Sciatic nerve (tissue), 2 donors: ENCODE measurements at regions not wholly inside any gene's neighbourhood (a gene's known extent, or its start where the extent isn't known, plus 50 kb on each side); places are given as distances from the start of the nearest gene placed in this dataset.
A peak's percentile ranks its signal among the peaks of the same experiment; 100 is the strongest.

ENCODE experiments used
- ATAC-seq: fragments of 200-7000 bp; cut with Tn5 transposase; one replicate; pipeline ENCODE4 v1.9.1; 2020; ENCODE audit warnings: mild to moderate bottlenecking, moderate library complexity
- DNase-seq: peaks from one replicate; pipeline ENCODE4 v3.0.0-alpha.2; 2020; ENCODE audit warnings: low spot score
- intact Hi-C: fragments of 100-400 bp; cut with DNase I; formaldehyde crosslinking; loops from one replicate; pipeline ENCODE4 v1.14.2; 2022
- donor health status: DM: no; HTN: no; CAD: no.
- donor health status: DM: no; HTN: no; CAD: no.

GRCh38 chr7:33744293-33745075 lies 160.9 kb upstream of the BMPER start:
- ATAC-seq (peak; percentile 37), DNase-seq (no peak)
- intact Hi-C loops: loop anchor here (10.0 kb wide), 1 partner anchor 500 kb away; no protein-coding TSS in a partner anchor

- intact Hi-C loops: loop anchor here (10.0 kb wide), 1 partner anchor 501 kb away; no protein-coding TSS in a partner anchor
- ATAC-seq (no peak), DNase-seq (no peak)
Observed at GRCh38 chr7:33745934-33746333, 159.4 kb upstream of the BMPER start.

GRCh38 chr7:33748793-33749192 lies 156.5 kb upstream of the BMPER start:
- DNase-seq: no peak
- intact Hi-C loops: loop anchor here (10.0 kb wide), 1 partner anchor 504 kb away; no protein-coding TSS in a partner anchor
- ATAC-seq: no peak

GRCh38 chr7:33750177-33750576 lies 155.2 kb upstream of the BMPER start:
- ATAC-seq (no peak), DNase-seq (no peak)
- intact Hi-C loops: no loop called here

- no peak for ATAC-seq
- intact Hi-C loops: no loop called here
- DNase-seq: no peak
Observed at GRCh38 chr7:33751443-33751842, 153.9 kb upstream of the BMPER start.

GRCh38 chr7:33753881-33754525 lies 151.3 kb upstream of the BMPER start:
- ATAC-seq (no peak), DNase-seq (no peak)
- intact Hi-C loops: no loop called here

- intact Hi-C loops: no loop called here
- no peak for DNase-seq
- no peak for ATAC-seq
Observed at GRCh38 chr7:33754933-33755928, 150.1 kb upstream of the BMPER start.

GRCh38 chr7:33757050-33757449 lies 148.3 kb upstream of the BMPER start:
- no peak for DNase-seq
- peak; percentile 47 for ATAC-seq
- intact Hi-C loops: no loop called here

GRCh38 chr7:33757563-33758165 lies 147.7 kb upstream of the BMPER start:
- intact Hi-C loops: no loop called here
- ATAC-seq: peak; percentile 46

GRCh38 chr7:33760146-33760545 lies 145.2 kb upstream of the BMPER start:
- DNase-seq (no peak), ATAC-seq (no peak)
- intact Hi-C loops: loop anchor here (10.0 kb wide), 1 partner anchor 145 kb away; the partner anchor contains the start of gene BMPER

More at GRCh38 chr7:33757563-33758165, 147.7 kb upstream of the BMPER start:
- no peak for DNase-seq

GRCh38 chr7:33760834-33761233 lies 144.5 kb upstream of the BMPER start:
- no peak for ATAC-seq
- intact Hi-C loops: loop anchor here (10.0 kb wide), 1 partner anchor 144 kb away; the partner anchor contains the start of gene BMPER

GRCh38 chr7:33761449-33762080 lies 143.8 kb upstream of the BMPER start:
- ATAC-seq (peak; percentile 36), DNase-seq (no peak)
- intact Hi-C loops: loop anchor here (10.0 kb wide), 1 partner anchor 143 kb away; the partner anchor contains the start of gene BMPER

More at GRCh38 chr7:33760834-33761233, 144.5 kb upstream of the BMPER start:
- DNase-seq: no peak

GRCh38 chr7:33762151-33762910 lies 143.0 kb upstream of the BMPER start:
- ATAC-seq (no peak), DNase-seq (no peak)
- intact Hi-C loops: loop anchor here (10.0 kb wide), 1 partner anchor 142 kb away; the partner anchor contains the start of gene BMPER

- intact Hi-C loops: loop anchor here (10.0 kb wide), 1 partner anchor 142 kb away; the partner anchor contains the start of gene BMPER
- ATAC-seq: no peak
- no peak for DNase-seq
Observed at GRCh38 chr7:33762911-33763306, 142.4 kb upstream of the BMPER start.

GRCh38 chr7:33764752-33765451 lies 140.4 kb upstream of the BMPER start:
- DNase-seq: no peak
- no peak for ATAC-seq
- intact Hi-C loops: loop anchor here (10.0 kb wide), 1 partner anchor 140 kb away; the partner anchor contains the start of gene BMPER

GRCh38 chr7:33766405-33766804 lies 138.9 kb upstream of the BMPER start:
- ATAC-seq: no peak
- intact Hi-C loops: loop anchor here (10.0 kb wide), 1 partner anchor 138 kb away; the partner anchor contains the start of gene BMPER
- DNase-seq: no peak
